ENCODE measurements at regions not wholly inside any gene's neighbourhood (a gene's known extent, or its start where the extent isn't known, plus 50 kb on each side); places are given as distances from the start of the nearest gene placed in this dataset.

DNA sequence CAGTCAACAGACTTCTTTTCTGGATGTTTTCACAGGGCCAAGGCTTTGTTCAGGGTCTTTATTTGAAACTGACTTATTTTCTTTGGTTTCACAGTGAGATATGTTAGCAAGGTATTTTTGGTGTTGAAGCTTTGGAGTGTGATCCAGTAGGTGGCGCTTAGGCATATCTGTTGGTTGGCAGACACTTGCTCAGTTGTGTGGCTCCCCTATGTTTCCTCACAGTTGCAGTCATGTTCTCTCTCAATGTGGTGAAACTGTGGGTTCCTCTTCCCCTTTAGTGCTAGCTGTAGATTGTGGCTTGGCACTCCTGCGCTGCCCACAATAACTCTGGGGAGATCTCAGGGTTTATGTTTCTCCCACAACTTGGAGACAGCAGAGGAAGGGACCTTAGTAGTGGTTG, 460.8 kb downstream of the SLITRK2 start:
- TF ChIP-seq RFX5 (IDR thresholded peaks at IDR 0.05; ENCODE audit: low read depth, low read length) (no peak), NFE2L2 (IDR thresholded peaks at IDR 0.05; ENCODE audit: low read depth, low read length) (no peak), RAD21 (IDR thresholded peaks at IDR 0.05; ENCODE audit: low read length) (no peak)
- TF ChIP-seq, protein P1, sequence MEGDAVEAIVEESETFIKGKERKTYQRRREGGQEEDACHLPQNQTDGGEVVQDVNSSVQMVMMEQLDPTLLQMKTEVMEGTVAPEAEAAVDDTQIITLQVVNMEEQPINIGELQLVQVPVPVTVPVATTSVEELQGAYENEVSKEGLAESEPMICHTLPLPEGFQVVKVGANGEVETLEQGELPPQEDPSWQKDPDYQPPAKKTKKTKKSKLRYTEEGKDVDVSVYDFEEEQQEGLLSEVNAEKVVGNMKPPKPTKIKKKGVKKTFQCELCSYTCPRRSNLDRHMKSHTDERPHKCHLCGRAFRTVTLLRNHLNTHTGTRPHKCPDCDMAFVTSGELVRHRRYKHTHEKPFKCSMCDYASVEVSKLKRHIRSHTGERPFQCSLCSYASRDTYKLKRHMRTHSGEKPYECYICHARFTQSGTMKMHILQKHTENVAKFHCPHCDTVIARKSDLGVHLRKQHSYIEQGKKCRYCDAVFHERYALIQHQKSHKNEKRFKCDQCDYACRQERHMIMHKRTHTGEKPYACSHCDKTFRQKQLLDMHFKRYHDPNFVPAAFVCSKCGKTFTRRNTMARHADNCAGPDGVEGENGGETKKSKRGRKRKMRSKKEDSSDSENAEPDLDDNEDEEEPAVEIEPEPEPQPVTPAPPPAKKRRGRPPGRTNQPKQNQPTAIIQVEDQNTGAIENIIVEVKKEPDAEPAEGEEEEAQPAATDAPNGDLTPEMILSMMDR (conservative IDR thresholded peaks at IDR 0.05; ENCODE audit: low read depth, low read length): no peak
